ENCODE measurements at regions not wholly inside any gene's neighbourhood (a gene's known extent, or its start where the extent isn't known, plus 50 kb on each side); places are given as distances from the start of the nearest gene placed in this dataset.
"Not testable (repeated sequence)": the region's sequence is repeated elsewhere in the genome, so short reads cannot be mapped to it uniquely, and the experiment has no call there.

DNA sequence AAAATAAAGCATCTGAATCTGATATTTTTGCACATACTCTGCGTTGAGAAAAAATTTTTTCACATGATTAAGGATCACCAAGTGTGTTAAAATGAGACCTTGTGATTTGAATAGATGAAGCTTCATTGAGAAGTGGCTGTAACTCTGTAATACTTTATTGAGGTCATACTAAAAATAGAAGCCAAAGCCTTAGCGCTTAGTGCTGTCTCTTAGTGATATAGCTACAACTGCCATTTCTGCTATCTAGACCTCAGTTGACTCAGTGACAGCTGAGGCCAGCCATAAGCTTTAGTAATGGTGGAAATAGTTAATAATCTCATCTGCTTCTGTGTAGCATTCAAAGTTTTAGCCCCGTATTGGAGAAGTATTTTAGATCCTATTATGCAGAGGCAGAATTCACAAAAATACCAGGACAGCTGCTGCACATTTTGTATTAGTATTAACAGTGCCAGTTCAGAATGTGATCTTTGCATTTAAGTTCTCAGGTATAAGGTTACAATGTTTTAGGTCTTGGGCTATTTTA, 107.4 kb upstream of the SGCD start:
- no peak for DNase-seq (ENCODE audit: low read depth in 4 of 4, low spot score in 3 of 4)

DNA sequence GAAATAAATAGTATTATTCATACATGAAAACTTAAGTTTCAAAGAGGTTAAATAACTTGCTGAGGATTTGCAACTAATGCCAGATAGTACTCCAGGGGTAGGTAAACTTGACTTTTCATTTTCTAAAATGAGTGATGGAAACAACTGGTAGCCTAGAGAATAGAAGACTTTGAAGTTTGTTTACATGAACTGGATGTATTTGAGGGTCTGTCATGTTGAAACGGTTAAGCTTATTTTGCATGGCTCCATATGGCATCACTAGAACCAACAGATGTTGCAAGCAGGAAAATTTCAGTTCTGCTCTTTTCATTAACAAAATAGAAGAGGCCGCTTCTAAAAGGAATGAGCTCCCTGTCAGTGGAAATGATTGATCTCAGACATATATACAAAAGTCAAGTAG, 105.1 kb upstream of the SGCD start:
- DNase-seq (ENCODE audit: low read depth in 4 of 4, low spot score in 3 of 4) = no peak

DNA sequence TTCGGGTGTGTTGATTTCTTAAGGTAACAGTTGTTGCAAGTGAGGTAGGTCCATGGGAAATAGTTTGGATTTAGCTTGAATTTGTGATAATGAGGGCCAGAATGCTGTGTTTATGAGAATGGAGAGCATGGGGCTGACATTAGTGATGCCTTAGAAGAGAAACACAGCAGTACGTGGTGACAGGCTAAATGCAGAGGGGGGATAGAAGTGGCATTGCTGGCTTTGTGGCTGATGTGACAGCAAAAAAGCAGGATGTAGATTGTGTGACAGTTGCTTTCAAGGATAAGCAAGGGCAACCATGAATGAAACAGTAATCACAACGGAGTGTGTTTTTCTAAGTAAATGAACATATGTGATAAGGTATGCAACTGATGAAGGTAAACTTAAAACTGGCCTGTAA, 103.4 kb upstream of the SGCD start:
- DNase-seq (ENCODE audit: low read depth in 4 of 4, low spot score in 3 of 4) = no peak

DNA sequence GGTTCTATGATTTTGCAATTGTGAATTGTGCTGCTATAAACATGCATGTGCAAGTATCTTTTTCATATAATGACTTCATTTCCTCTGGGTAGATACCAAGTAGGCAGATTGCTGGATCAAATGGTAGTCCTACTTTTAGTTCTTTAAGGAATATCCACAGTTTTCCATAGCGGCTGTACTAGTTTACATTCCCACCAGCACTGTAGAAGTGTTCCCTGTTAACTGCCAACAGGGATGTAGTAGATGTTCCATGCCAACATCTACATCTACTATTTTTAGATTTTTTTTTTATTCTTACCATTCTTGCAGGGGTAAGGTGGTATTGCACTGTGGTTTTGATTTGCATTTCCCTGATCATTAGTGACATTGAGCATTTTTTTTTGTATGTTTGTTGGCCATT, 100.5 kb upstream of the SGCD start:
- not testable (repeated sequence) for DNase-seq (ENCODE audit: low read depth in 4 of 4, low spot score in 3 of 4)

DNA sequence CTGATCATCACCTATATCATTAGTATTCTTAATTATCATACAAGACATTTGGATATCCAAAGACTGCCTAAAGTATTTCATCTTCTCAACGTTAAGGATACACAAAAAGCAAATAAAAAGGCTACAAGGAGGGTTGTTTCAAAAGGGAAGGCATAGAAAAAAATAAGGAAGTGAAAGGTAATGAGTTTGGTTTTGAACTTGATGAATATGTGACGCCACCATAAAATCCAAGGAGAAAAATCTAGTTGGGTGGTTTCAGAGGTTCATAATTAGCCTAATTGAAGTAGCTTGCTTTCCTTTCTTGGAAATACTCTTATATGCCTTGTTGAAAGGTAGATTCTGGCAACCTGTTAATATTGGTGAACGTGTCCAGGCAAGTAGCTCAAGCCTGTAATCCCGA, 96.1 kb upstream of the SGCD start:
- DNase-seq (ENCODE audit: low read depth in 4 of 4, low spot score in 3 of 4) = no peak

DNA sequence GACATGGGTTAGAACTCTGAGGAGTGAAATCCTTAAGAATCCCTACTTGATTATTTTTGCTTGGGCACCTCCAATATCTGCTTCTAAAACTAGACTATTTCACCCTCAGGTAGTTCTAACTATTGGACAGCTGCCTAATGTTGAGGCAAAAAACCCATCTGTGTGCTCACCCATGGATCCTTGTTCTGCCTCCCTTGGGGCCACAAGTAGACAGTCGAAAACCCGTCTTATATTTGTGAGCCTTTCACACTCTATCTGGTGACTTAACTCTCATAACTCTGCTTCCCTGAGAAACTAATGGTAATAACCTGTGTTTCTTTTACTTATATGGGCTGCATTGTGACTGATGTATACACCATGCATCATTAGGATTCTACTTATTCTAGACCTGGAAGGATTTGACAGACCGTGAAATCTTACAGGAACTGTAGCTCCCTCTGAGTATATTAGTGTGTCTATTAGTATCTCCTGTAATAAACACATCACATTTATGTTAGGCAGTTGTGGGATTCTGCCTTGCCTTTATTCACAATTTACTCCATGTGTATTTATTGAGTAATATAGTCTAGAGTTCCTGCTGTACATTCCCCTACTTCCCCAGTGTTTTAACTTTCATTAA, 94.6 kb upstream of the SGCD start:
- no peak for DNase-seq (ENCODE audit: low read depth in 4 of 4, low spot score in 3 of 4)

DNA sequence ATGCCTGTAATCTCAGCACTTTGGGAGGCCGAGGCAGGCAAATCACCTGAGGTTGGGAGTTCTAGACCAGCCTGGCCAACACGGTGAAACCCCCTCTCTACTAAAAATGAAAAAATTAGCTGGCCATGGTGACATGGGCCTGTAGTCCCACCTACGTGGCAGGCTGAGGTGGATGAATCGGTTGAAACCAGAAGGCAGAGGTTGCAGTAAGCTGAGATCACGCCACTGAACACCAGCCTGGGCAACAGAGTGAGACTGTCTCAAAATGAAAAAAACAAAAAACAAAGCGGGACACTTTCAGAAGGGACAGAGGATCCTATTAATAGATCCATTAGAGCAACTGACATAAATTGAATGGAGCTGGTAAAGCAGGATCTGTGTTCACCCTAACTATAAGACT, 89.6 kb upstream of the SGCD start:
- no peak for DNase-seq (ENCODE audit: low read depth in 4 of 4, low spot score in 3 of 4)

DNA sequence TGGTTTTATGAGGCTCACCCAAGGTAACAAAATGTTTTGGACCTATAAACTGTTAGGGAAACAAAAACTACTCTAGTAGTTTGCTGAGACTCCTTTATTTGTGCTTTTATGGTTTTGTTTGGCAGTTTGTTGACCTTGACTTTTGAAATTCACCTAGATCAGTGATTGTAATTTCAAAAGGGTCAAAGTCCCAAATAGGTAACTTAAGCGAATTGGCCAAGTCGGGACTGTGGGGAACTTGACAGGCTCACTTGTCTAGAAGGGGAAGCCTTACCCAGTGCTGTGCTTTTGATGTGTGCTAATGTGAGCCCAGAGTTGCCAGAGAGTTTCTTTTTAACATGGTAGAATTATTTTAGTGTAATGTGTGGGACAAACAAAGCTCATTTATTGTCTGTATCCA, 87.2 kb upstream of the SGCD start:
- no peak for DNase-seq (ENCODE audit: low read depth in 4 of 4, low spot score in 3 of 4)

DNA sequence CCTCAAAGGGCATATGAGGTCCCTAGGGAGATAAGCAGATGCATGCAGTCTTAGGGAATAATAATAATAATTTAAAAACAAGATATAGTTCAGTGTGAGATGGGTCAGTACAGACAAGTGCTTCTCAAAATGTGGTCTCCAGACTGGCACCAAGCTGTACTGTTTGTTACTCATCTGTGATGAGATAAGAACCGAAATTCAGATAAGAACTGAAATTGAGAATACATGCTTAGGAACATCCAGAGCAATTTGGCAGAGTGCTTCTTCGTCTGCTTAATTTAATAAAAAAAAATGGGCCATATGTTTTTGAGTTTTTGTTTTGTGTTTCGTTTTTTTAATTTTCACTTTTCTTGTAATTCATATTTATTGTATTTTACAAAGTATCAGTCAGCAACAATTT, 86.5 kb upstream of the SGCD start:
- DNase-seq (ENCODE audit: low read depth in 4 of 4, low spot score in 3 of 4) = no peak

DNA sequence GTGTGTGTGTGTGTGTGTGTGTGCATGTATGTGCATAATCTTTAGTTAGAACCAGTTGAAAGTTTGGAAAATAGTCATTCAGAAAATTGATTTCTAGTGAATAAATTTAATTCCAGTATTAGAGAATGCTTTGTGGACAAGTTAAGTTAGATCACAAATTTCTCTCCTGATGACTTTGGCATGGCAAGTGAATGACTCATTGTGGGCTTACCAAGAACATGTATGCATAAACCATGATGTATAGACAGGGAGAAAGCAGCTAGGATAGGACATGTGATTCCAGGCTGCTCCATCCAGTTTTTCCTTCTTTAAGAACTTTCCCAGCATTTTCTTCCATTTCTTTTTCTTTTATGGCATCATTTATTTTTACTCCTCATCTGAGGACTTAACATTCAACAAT, 85.7 kb upstream of the SGCD start:
- no peak for DNase-seq (ENCODE audit: low read depth in 4 of 4, low spot score in 3 of 4)

DNA sequence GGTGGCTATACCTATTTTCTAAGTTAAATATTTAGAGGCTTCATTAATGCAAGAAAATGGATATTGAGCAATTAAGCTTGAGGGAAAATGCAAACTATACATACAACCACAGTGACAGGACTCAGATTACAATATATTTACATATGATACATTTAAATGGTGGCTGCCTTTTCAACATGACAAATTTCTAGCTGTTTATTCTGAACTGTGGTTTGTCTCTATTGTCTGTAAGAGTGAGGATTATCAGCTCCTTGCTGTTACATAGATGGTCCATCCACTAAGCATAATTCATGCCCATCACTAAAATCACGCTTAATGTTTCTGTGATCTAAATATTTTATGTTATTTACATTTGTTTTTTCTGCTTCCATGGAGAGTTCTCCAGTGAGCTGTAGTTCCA, 81.1 kb upstream of the SGCD start:
- DNase-seq (ENCODE audit: low read depth in 4 of 4, low spot score in 3 of 4) = no peak

DNA sequence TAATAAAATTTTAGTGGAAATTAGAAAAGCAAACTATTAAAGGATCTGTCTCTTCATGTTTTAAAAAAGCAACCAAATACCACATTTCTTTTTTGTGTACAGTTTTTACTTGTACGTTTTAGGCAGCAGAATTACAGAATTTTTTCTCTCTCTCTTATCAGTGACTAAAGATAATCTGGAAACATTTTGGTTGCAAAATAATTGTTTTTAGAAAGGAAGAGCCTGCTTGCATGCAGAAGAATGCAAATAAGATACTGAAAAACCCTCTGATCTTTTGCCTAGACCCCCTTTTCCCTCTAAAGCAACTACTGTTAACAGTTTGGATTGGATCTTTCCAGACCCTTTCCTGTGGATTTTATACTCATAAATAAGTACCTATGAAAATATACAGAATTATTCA, 75.9 kb upstream of the SGCD start:
- DNase-seq (ENCODE audit: low read depth in 4 of 4, low spot score in 3 of 4) = no peak

DNA sequence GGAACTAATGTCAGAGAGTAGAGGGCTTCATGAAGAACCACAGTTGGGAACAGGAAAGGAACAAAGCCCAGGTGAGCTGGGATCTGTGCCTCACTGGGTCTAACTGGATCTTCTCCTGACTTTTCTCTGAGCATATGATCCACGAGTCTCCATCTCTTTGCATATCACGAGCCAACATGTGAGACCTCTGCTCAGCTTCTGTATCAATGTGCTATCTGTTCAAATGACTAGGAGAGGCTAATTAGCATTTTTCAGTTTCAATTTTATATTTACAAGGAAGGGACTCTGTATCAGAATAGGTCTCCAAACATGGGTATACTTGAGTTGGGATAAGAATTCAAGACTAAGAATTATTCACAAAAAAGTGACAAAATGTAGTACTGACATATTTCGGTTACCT, 73.8 kb upstream of the SGCD start:
- no peak for DNase-seq (ENCODE audit: low read depth in 4 of 4, low spot score in 3 of 4)

DNA sequence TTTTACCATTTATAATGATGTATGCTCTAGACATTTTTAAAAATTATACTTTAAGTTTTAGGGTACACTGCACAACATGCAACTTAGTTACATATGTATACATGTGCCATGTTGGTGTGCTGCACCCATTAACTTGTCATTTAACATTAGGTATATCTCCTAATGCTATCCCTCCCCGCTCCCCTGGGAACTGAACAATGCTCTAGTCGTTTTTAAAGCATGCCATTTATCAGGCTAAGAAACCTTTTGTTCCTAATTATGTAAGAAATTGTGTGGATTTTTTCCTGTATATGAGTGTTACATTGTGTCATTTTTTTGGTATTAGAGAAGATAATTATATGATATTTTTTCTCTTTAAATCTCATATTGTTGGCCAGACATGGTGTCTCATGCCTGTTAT, 72.8 kb upstream of the SGCD start:
- DNase-seq (ENCODE audit: low read depth in 4 of 4, low spot score in 3 of 4) = no peak

DNA sequence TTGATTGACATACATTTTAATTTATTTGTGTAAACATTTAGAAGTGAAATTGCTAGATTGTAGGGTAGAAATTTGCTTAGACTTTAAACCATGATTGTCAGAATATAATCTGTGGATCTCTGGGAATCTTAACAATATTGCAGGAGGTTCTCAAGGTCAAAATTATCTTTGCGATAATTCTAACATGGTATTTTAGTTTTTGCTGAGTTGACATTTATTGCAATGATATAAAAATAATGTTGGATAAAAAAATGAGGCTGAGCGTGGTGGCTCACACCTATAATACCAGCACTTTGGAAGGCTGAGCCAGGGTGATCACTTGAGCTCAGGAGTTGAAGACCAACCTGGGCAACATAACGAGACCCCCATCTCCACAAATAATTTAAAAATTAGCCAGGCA, 70.3 kb upstream of the SGCD start:
- DNase-seq (ENCODE audit: low read depth in 4 of 4, low spot score in 3 of 4) = no peak

DNA sequence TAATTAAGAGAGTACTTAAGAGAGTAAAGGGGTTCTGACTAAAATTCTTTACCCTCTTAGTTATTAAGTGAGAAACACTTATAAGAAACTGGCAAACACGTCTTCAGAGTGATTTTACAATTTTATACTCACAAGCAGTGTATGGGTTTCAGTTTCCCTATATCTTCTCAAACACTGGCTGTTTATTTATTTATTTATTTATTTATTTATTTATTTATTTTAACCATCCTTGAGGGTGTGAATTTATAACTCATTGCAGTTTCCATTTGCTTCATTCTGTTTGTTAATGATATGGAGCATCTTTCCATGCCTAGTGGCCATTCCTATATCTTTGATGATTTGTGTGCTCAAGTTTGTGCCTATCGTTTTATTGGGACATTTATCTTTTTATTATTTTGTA, 68.0 kb upstream of the SGCD start:
- DNase-seq (ENCODE audit: low read depth in 4 of 4, low spot score in 3 of 4) = no peak

DNA sequence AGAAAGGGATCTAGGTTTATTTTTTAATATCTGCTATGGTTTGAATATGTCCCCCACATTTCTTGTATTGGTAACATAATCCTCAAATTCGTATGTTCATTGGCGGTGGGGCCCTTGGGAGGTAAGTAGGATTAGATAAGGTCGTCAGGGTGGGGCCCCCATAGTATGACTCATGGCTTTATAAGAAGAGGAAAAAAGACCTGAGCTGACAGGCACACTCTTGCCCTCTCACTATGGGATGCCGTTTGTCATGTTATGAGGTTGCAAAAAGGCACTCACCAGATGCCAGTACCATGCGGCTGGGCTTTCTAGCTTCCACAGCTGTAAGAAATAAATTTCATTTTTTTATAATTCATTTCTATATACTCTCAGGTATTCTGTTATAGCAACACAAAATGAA, 67.3 kb upstream of the SGCD start:
- DNase-seq (ENCODE audit: low read depth in 4 of 4, low spot score in 3 of 4) = no peak

DNA sequence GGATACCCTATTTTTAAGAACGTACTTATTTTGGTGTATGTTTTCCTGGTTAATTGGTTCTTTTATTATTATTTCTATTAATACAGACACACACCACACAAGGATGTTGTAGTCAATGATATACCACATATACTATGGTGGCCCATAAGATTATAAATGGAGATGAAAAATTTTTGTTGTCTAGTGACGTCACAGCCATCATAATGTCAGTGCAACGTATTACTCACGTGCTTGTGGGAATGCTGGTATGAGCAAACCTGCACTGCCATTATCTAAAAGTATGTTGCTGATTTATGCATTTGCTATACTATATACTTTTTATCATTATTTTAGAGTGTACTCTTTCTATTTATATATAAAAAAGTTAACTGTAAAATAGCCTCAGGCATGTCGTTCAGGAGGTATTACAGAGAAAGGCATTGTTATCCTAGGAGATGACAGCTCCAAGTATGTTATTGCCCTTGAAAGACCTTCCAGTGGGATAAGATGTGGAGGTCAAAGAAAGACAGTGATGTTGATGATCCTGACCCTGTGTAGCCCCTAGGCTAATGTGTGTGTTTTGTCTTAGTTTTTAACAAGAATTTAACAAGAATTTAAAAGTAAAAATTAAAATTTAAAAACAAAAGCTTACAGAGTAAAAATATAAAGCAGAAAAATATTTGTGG, 65.6 kb upstream of the SGCD start:
- no peak for DNase-seq (ENCODE audit: low read depth in 4 of 4, low spot score in 3 of 4)

DNA sequence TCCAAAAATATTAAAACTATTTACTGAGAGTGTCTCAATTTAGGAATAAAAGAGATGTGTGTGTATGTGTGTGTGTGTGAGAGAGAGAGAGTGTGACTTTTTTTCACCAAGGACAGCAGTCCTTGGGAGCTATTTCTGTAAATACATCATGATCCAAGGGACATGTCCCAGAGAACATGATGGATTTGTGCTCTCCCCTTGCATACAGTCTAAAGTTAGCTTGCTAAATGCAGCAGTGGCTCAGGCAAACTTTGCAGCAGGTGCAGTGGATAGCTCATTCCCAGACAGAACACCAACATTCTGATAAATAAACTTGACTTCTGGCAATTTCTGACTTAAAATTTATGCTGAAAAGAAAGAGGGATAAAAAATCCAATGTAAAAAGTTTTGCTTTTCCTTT, 55.4 kb upstream of the SGCD start:
- DNase-seq (ENCODE audit: low read depth in 4 of 4, low spot score in 3 of 4) = no peak

DNA sequence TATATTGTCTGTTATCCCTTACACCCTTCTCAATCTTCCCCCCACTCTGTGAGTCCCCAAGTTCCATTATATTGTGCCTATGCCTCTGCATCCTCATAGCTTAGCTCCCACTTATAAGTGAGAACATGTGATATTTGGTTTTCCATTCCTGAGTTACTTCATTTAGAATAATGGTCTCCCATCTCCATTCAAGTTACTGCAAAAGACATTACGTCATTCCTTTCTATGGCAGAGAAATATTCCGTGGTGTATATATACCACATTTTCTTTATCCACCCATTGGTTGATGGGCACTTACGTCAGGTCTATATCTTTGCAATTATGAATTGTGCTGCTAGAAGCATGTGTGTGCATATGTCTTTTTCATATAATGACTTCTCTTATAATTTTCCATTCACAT, 54.8 kb upstream of the SGCD start:
- no peak for DNase-seq (ENCODE audit: low read depth in 4 of 4, low spot score in 3 of 4)

DNA sequence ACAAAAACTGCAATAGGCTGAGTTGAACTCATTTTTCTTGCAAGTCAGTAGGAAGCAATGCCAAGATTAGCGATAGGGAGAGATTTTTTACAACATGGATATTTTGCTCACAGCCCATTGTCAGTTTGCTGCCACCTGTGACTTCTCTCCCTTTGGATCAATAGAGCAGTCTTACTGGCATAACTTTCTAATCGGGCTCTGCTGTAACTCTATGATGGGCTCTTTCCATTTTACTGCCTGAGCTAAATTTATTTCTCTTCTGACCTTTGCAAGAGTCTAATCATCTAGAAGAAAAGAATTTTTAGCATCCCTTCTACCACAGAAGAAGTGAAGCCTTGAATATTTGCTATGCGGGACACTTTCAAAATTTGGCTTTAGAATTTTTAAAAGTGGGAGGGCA, 53.6 kb upstream of the SGCD start:
- no peak for DNase-seq (ENCODE audit: low read depth in 4 of 4, low spot score in 3 of 4)

DNA sequence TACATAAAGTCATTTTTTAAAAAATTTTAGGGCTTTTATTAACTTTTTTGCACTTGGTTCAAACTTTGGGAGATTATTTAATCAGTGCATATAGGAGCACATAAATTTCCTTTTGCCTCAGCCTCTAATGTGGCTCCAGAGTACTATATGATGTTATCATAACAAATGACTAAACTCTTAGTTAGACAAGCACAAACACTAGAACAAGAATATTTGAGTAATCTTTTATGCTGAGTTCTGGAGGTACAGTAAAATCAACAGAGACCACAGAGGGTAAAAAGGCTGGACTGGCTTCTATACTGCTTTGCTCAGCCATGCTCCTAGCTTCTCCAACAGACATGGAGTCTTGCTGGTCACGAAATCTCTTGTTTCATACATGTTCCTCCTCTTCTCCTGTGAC, 52.5 kb upstream of the SGCD start:
- no peak for DNase-seq (ENCODE audit: low read depth in 4 of 4, low spot score in 3 of 4)

Data from right renal pelvis (tissue), 4 donors.